Thymus (tissue), 11 donors: ENCODE measurements at regions not wholly inside any gene's neighbourhood (a gene's known extent, or its start where the extent isn't known, plus 50 kb on each side); places are given as distances from the start of the nearest gene placed in this dataset.

ENCODE experiments used
- DNase-seq, 9 donors: peaks; one replicate each; pipeline ENCODE4 v3.0.0-alpha.2; 2013; ENCODE audit warnings: low spot score in 9 of 9, low read depth in 6 of 9, missing footprints in 1 of 9
- H3K27ac ChIP-seq, 2 donors: one replicate each; pipeline ENCODE4 v1.5.1; 2013; ENCODE audit warnings: control low read depth in 1 of 2, low read depth in 1 of 2, low read length in 1 of 2, mild to moderate bottlenecking in 1 of 2, moderate library complexity in 1 of 2
- H3K27me3 ChIP-seq, 2 donors: one replicate each; pipeline ENCODE4 v1.5.1; 2013; ENCODE audit warnings: low read length in 1 of 2; ENCODE audit not compliant: control insufficient read depth in 2 of 2, insufficient read depth in 1 of 2
- H3K36me3 ChIP-seq, 2 donors: one replicate each; pipeline ENCODE4 v1.5.1; 2013; ENCODE audit warnings: low read length in 1 of 2, mild to moderate bottlenecking in 1 of 2, moderate library complexity in 1 of 2; ENCODE audit not compliant: control insufficient read depth in 2 of 2, insufficient read depth in 2 of 2
- H3K4me1 ChIP-seq, 2 donors: one replicate each; pipeline ENCODE4 v1.5.1; 2013; ENCODE audit warnings: low read length in 2 of 2; ENCODE audit not compliant: control insufficient read depth in 2 of 2, insufficient read depth in 2 of 2
- H3K4me3 ChIP-seq, 2 donors: one replicate each; pipeline ENCODE4 v1.5.1; 2013; ENCODE audit warnings: low read length in 2 of 2, control low read depth in 1 of 2, mild to moderate bottlenecking in 1 of 2
- H3K9me3 ChIP-seq, 2 donors: one replicate each; pipeline ENCODE4 v1.5.1; 2013; ENCODE audit warnings: low read length in 1 of 2, mild to moderate bottlenecking in 1 of 2; ENCODE audit not compliant: control insufficient read depth in 2 of 2, insufficient read depth in 1 of 2
- WGBS: extraction: QIAGEN DNeasy Blood & Tissue Kit; methylation state at CpG from one replicate; pipeline ENCODE4 v1.1.7; 2013; 5-methylcytosine and 5-hydroxymethylcytosine counted together
- donor health status: healthy.

GRCh38 chr16:64468515-64469090 is 653.3 kb downstream of the CDH11 start:
- no peaks in the 10 kb centered on the region for H3K4me1 ChIP-seq
- H3K4me3 ChIP-seq: no peak overlapping the region
- H3K9me3 ChIP-seq: no peaks in the 10 kb centered on the region
- H3K36me3 ChIP-seq: no peaks in the 10 kb centered on the region
- WGBS: 40% methylated on average over 1 of the region's 1 CpG
- no peak overlapping the region for H3K27ac ChIP-seq
- DNase-seq: no peak
- H3K27me3 ChIP-seq: no peaks in the 10 kb centered on the region

GRCh38 chr16:64459821-64460220 is 662.0 kb downstream of the CDH11 start:
- Histone ChIP-seq H3K27me3 (no peaks in the 10 kb centered on the region), H3K4me1 (no peaks in the 10 kb centered on the region), H3K36me3 (no peaks in the 10 kb centered on the region), H3K4me3 (no peak overlapping the region), H3K27ac (no peak overlapping the region), H3K9me3 (no peaks in the 10 kb centered on the region)
- DNase-seq: peak in 1 of 9 donors; percentile 13
- 66% methylated on average over 1 of the region's 1 CpG for WGBS

GRCh38 chr16:64459402-64459801 is 662.5 kb downstream of the CDH11 start:
- WGBS: 97% methylated on average over 2 of the region's 2 CpGs
- DNase-seq: no peak
- Histone ChIP-seq H3K27me3 (no peaks in the 10 kb centered on the region), H3K4me3 (no peak overlapping the region), H3K27ac (no peak overlapping the region), H3K4me1 (no peaks in the 10 kb centered on the region), H3K36me3 (no peaks in the 10 kb centered on the region), H3K9me3 (no peaks in the 10 kb centered on the region)

GRCh38 chr16:64455275-64455674 is 666.6 kb downstream of the CDH11 start:
- Histone ChIP-seq H3K9me3 (no peaks in the 10 kb centered on the region), H3K27me3 (no peaks in the 10 kb centered on the region), H3K4me3 (no peak overlapping the region), H3K36me3 (no peaks in the 10 kb centered on the region), H3K4me1 (no peaks in the 10 kb centered on the region), H3K27ac (no peak overlapping the region)
- no peak for DNase-seq
- 85% methylated on average over 1 of the region's 1 CpG for WGBS

- no peaks in the 10 kb centered on the region for H3K9me3 ChIP-seq
- H3K4me3 ChIP-seq: no peak overlapping the region
- H3K27me3 ChIP-seq: no peaks in the 10 kb centered on the region
- H3K4me1 ChIP-seq: no peaks in the 10 kb centered on the region
- no peaks in the 10 kb centered on the region for H3K36me3 ChIP-seq
- no peak for DNase-seq
- no peak overlapping the region for H3K27ac ChIP-seq
- WGBS: 53% methylated on average over 2 of the region's 2 CpGs
Measured at GRCh38 chr16:64453646-64454045, 668.2 kb downstream of the CDH11 start.

GRCh38 chr16:64452446-64452845 is 669.4 kb downstream of the CDH11 start:
- Histone ChIP-seq H3K4me1 (no peaks in the 10 kb centered on the region), H3K9me3 (no peaks in the 10 kb centered on the region), H3K27me3 (no peaks in the 10 kb centered on the region), H3K4me3 (no peak overlapping the region), H3K27ac (no peak overlapping the region), H3K36me3 (no peaks in the 10 kb centered on the region)
- no peak for DNase-seq

- Histone ChIP-seq H3K27ac (no peak overlapping the region), H3K9me3 (no peaks in the 10 kb centered on the region), H3K4me3 (no peak overlapping the region), H3K4me1 (no peaks in the 10 kb centered on the region), H3K27me3 (no peaks in the 10 kb centered on the region), H3K36me3 (no peaks in the 10 kb centered on the region)
- WGBS: 89% methylated on average over 4 of the region's 4 CpGs
- no peak for DNase-seq
Measured at GRCh38 chr16:64450177-64450576, 671.7 kb downstream of the CDH11 start.

- H3K27ac ChIP-seq: no peak overlapping the region
- no peaks in the 10 kb centered on the region for H3K9me3 ChIP-seq
- no peaks in the 10 kb centered on the region for H3K4me1 ChIP-seq
- no peak for DNase-seq
- no peaks in the 10 kb centered on the region for H3K27me3 ChIP-seq
- H3K4me3 ChIP-seq: no peak overlapping the region
- no peaks in the 10 kb centered on the region for H3K36me3 ChIP-seq
Measured at GRCh38 chr16:64449506-64449905, 672.4 kb downstream of the CDH11 start.

- Histone ChIP-seq H3K9me3 (no peaks in the 10 kb centered on the region), H3K36me3 (no peaks in the 10 kb centered on the region), H3K27ac (no peak overlapping the region), H3K4me3 (no peak overlapping the region), H3K4me1 (no peaks in the 10 kb centered on the region), H3K27me3 (no peaks in the 10 kb centered on the region)
- 73% methylated on average over 3 of the region's 3 CpGs for WGBS
- no peak for DNase-seq
Measured at GRCh38 chr16:64445649-64446048, 676.2 kb downstream of the CDH11 start.

- no peaks in the 10 kb centered on the region for H3K36me3 ChIP-seq
- 75% methylated on average over 4 of the region's 4 CpGs for WGBS
- H3K4me1 ChIP-seq: no peaks in the 10 kb centered on the region
- no peak overlapping the region for H3K27ac ChIP-seq
- no peaks in the 10 kb centered on the region for H3K27me3 ChIP-seq
- no peaks in the 10 kb centered on the region for H3K9me3 ChIP-seq
- DNase-seq: no peak
- no peak overlapping the region for H3K4me3 ChIP-seq
Measured at GRCh38 chr16:64445245-64445644, 676.6 kb downstream of the CDH11 start.
